ENCODE measurements at regions not wholly inside any gene's neighbourhood (a gene's known extent, or its start where the extent isn't known, plus 50 kb on each side); places are given as distances from the start of the nearest gene placed in this dataset.

DNA sequence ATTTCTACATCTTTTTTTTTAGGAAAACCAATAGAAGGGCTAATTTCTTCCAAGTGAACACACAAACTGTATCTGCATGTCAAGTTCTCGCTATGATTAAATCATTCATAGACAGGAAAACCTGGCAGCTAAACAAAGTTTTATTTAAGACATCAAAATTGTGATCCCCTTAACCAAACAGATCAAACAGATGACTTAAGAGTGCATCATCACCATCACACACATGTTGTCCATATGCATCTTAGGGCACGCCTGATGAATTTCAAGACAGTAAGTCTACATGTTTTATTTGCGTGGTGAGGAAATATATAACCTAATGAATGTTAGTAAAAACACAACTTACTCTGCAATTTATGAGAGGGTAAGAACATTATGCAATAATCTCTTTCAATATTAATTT is 317.0 kb upstream of the ANXA10 start:
- H3K4me1 ChIP-seq (ENCODE audit: control insufficient read depth, low read depth, low read length) = no peaks in the 10 kb centered on the region
- no peak overlapping the region for H3K4me3 ChIP-seq (ENCODE audit: low read length)
- H3K56ac ChIP-seq (ENCODE audit: low read length) = no peak overlapping the region
- H2BK5ac ChIP-seq (ENCODE audit: low read length) = no peak overlapping the region
- no peak overlapping the region for H3K27ac ChIP-seq (ENCODE audit: low read depth, low read length)
- no peak overlapping the region for H3K9ac ChIP-seq (ENCODE audit: low read length)
- no peak for DNase-seq
- H3K79me1 ChIP-seq (ENCODE audit: low read length) = no peaks in the 10 kb centered on the region
- H4K5ac ChIP-seq (ENCODE audit: low read length) = no peak overlapping the region
- H3K27me3 ChIP-seq (ENCODE audit: insufficient read depth, low read length, poor library complexity) = no peaks in the 10 kb centered on the region
- no peak overlapping the region for H2AK5ac ChIP-seq (ENCODE audit: low read length)
- no peaks in the 10 kb centered on the region for H3K79me2 ChIP-seq (ENCODE audit: control insufficient read depth, insufficient read depth, low read length)
- H2BK120ac ChIP-seq (ENCODE audit: low read depth, low read length) = no peak overlapping the region
- no peak overlapping the region for H4K8ac ChIP-seq (ENCODE audit: low read depth, low read length)
- H2BK15ac ChIP-seq (replicated peaks; ENCODE audit: low read depth) = no peak overlapping the region
- H3K4me2 ChIP-seq (ENCODE audit: low read length) = no peak overlapping the region
- no CpG with 5 or more reads among the region's 3 CpGs for WGBS (ENCODE audit: extremely low coverage, insufficient coverage, low lambda C conversion rate)
- no peak overlapping the region for H3K18ac ChIP-seq (ENCODE audit: low read length)
- H3K23ac ChIP-seq (ENCODE audit: low read length) = no peak overlapping the region
- H3K36me3 ChIP-seq (ENCODE audit: control insufficient read depth, insufficient read depth, low read length) = no peaks in the 10 kb centered on the region
- H3K4ac ChIP-seq (ENCODE audit: low read depth, low read length) = no peak overlapping the region

DNA sequence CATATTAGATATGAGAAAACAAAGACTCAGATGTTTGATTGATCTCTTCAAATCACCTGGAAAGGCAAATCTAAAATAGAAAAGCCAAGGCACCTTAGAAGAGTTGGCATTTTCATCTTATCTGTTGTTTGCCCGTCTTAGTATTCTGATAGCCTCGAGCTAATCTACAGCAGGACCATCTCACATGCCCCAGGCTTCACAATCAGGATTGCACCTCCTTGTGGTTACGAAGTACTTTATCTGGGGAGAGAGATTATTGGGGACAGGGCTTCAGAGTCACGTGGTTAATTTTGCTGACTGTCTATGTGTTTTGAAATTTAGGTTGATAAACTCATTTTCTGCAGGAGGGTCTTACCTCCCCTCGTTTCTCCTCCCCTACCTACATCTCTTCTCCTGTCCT is 313.1 kb upstream of the ANXA10 start:
- no peak overlapping the region for H3K18ac ChIP-seq (ENCODE audit: low read length)
- no peaks in the 10 kb centered on the region for H3K79me1 ChIP-seq (ENCODE audit: low read length)
- no peak overlapping the region for H3K4me2 ChIP-seq (ENCODE audit: low read length)
- H3K56ac ChIP-seq (ENCODE audit: low read length) = no peak overlapping the region
- peak; percentile 19 for DNase-seq
- H3K4me1 ChIP-seq (ENCODE audit: control insufficient read depth, low read depth, low read length) = no peaks in the 10 kb centered on the region
- no peaks in the 10 kb centered on the region for H3K79me2 ChIP-seq (ENCODE audit: control insufficient read depth, insufficient read depth, low read length)
- no peaks in the 10 kb centered on the region for H3K27me3 ChIP-seq (ENCODE audit: insufficient read depth, low read length, poor library complexity)
- H4K8ac ChIP-seq (ENCODE audit: low read depth, low read length) = no peak overlapping the region
- H3K4me3 ChIP-seq (ENCODE audit: low read length) = no peak overlapping the region
- no peak overlapping the region for H2AK5ac ChIP-seq (ENCODE audit: low read length)
- no CpG with 5 or more reads among the region's 5 CpGs for WGBS (ENCODE audit: extremely low coverage, insufficient coverage, low lambda C conversion rate)
- no peak overlapping the region for H2BK15ac ChIP-seq (replicated peaks; ENCODE audit: low read depth)
- H3K36me3 ChIP-seq (ENCODE audit: control insufficient read depth, insufficient read depth, low read length) = no peaks in the 10 kb centered on the region
- no peak overlapping the region for H2BK120ac ChIP-seq (ENCODE audit: low read depth, low read length)
- no peak overlapping the region for H3K23ac ChIP-seq (ENCODE audit: low read length)
- no peak overlapping the region for H3K9ac ChIP-seq (ENCODE audit: low read length)
- no peak overlapping the region for H3K27ac ChIP-seq (ENCODE audit: low read depth, low read length)
- H2BK5ac ChIP-seq (ENCODE audit: low read length) = no peak overlapping the region
- H3K4ac ChIP-seq (ENCODE audit: low read depth, low read length) = no peak overlapping the region
- H4K5ac ChIP-seq (ENCODE audit: low read length) = no peak overlapping the region

DNA sequence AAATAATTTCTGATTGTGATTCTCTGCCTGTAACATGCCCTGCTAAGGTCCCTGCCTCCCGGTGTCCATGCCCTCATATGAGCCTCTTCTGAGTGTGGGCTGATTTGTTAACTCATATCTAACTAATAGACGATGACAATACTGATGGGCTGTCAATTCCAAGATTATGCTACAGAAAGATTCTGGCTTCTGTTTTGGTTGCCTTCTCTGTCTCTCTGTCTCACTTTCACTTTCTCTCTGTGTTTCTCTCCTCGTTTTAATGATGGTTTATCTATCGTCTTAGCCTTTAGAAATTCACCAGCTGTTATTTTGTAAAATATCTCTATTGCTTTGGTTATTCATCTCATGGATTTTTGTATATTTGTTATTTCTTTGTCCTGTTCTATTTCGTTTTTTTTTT is 312.5 kb upstream of the ANXA10 start:
- no peak for DNase-seq
- no peak overlapping the region for H2AK5ac ChIP-seq (ENCODE audit: low read length)
- H2BK15ac ChIP-seq (replicated peaks; ENCODE audit: low read depth) = no peak overlapping the region
- H3K4me2 ChIP-seq (ENCODE audit: low read length) = no peak overlapping the region
- no peak overlapping the region for H2BK5ac ChIP-seq (ENCODE audit: low read length)
- no peaks in the 10 kb centered on the region for H3K27me3 ChIP-seq (ENCODE audit: insufficient read depth, low read length, poor library complexity)
- WGBS (ENCODE audit: extremely low coverage, insufficient coverage, low lambda C conversion rate) = no CpG with 5 or more reads among the region's 5 CpGs
- no peak overlapping the region for H3K56ac ChIP-seq (ENCODE audit: low read length)
- H2BK120ac ChIP-seq (ENCODE audit: low read depth, low read length) = no peak overlapping the region
- H3K4me3 ChIP-seq (ENCODE audit: low read length) = no peak overlapping the region
- no peaks in the 10 kb centered on the region for H3K79me1 ChIP-seq (ENCODE audit: low read length)
- H3K4ac ChIP-seq (ENCODE audit: low read depth, low read length) = no peak overlapping the region
- no peak overlapping the region for H4K8ac ChIP-seq (ENCODE audit: low read depth, low read length)
- no peak overlapping the region for H3K9ac ChIP-seq (ENCODE audit: low read length)
- no peaks in the 10 kb centered on the region for H3K4me1 ChIP-seq (ENCODE audit: control insufficient read depth, low read depth, low read length)
- no peak overlapping the region for H3K23ac ChIP-seq (ENCODE audit: low read length)
- H3K79me2 ChIP-seq (ENCODE audit: control insufficient read depth, insufficient read depth, low read length) = no peaks in the 10 kb centered on the region
- no peak overlapping the region for H3K27ac ChIP-seq (ENCODE audit: low read depth, low read length)
- no peaks in the 10 kb centered on the region for H3K36me3 ChIP-seq (ENCODE audit: control insufficient read depth, insufficient read depth, low read length)
- H4K5ac ChIP-seq (ENCODE audit: low read length) = no peak overlapping the region
- no peak overlapping the region for H3K18ac ChIP-seq (ENCODE audit: low read length)

DNA sequence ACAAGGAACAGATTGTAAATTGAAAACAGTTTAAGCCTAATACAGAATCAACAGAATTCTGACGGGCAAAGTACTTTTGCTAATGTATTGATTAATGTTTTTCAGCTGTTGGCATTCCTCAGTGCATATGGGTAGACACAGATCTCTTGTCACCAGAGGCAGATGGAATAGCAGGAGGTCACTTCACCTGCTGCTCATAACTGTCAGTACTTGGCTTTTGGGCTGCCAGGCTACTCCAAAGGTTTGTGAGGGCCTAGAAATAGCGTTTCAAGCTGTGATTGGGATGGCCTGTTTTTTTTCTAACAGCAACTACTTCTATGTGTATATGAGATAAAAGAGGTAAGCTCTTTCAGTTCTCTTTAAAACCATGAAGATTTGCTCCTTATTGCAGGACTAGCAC is 307.5 kb upstream of the ANXA10 start:
- Histone ChIP-seq H3K4me1 (ENCODE audit: control insufficient read depth, low read depth, low read length) (no peaks in the 10 kb centered on the region), H3K79me1 (ENCODE audit: low read length) (no peaks in the 10 kb centered on the region), H3K4me2 (ENCODE audit: low read length) (no peak overlapping the region), H3K9ac (ENCODE audit: low read length) (no peak overlapping the region), H3K27ac (ENCODE audit: low read depth, low read length) (no peak overlapping the region), H3K79me2 (ENCODE audit: control insufficient read depth, insufficient read depth, low read length) (no peaks in the 10 kb centered on the region), H2BK5ac (ENCODE audit: low read length) (no peak overlapping the region), H2BK15ac (replicated peaks; ENCODE audit: low read depth) (no peak overlapping the region), H3K56ac (ENCODE audit: low read length) (no peak overlapping the region), H3K4ac (ENCODE audit: low read depth, low read length) (no peak overlapping the region), H4K8ac (ENCODE audit: low read depth, low read length) (no peak overlapping the region), H3K36me3 (ENCODE audit: control insufficient read depth, insufficient read depth, low read length) (no peaks in the 10 kb centered on the region), H3K23ac (ENCODE audit: low read length) (no peak overlapping the region), H3K27me3 (ENCODE audit: insufficient read depth, low read length, poor library complexity) (no peaks in the 10 kb centered on the region), H2BK120ac (ENCODE audit: low read depth, low read length) (no peak overlapping the region), H2AK5ac (ENCODE audit: low read length) (no peak overlapping the region), H3K4me3 (ENCODE audit: low read length) (no peak overlapping the region), H4K5ac (ENCODE audit: low read length) (no peak overlapping the region), H3K18ac (ENCODE audit: low read length) (no peak overlapping the region)
- no peak for DNase-seq
- no CpG with 5 or more reads among the region's 2 CpGs for WGBS (ENCODE audit: extremely low coverage, insufficient coverage, low lambda C conversion rate)

DNA sequence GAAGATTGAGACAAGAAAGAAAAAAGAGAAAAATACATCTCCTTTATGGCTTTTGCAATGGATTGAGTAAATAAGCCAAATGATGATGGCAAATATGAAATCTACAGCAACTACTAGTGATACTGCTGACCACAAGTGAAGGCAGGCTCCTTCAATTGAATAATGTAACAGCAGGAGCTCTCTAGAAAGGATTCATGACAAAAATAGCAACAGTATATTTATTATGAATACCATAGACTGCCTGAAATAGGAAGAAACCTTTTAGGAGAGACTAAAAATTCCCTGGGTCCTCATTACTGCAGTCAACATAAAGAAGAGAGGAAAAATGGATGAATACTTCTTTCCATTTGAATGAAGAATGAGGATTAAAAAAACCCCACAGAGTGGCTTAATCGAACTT is 306.8 kb upstream of the ANXA10 start:
- WGBS (ENCODE audit: extremely low coverage, insufficient coverage, low lambda C conversion rate) = no CpG with 5 or more reads among the region's 1 CpG
- Histone ChIP-seq H3K4ac (ENCODE audit: low read depth, low read length) (no peak overlapping the region), H3K27ac (ENCODE audit: low read depth, low read length) (no peak overlapping the region)

DNA sequence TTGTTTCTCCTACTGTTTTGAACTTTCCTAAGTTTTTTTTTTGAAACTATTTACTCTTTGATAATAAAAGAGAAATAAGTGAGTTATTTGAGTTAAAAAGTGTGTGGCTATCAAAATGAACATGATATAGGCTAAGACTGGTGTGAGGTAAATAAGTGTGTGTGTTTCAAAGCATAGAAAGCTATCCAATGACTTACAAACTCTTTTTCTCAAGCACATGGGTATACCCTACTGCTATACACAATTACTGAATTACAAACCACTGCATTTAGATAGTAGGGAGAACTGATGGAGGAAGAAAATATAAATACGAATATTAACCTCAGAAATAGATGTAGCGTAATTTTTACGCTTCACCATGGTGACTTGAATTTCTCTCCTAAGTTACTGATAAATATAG is 305.8 kb upstream of the ANXA10 start:
- Histone ChIP-seq H2AK5ac (ENCODE audit: low read length) (no peak overlapping the region), H3K79me1 (ENCODE audit: low read length) (no peaks in the 10 kb centered on the region), H4K5ac (ENCODE audit: low read length) (no peak overlapping the region), H3K4ac (ENCODE audit: low read depth, low read length) (no peak overlapping the region), H2BK5ac (ENCODE audit: low read length) (no peak overlapping the region), H3K23ac (ENCODE audit: low read length) (no peak overlapping the region), H2BK120ac (ENCODE audit: low read depth, low read length) (no peak overlapping the region), H3K27me3 (ENCODE audit: insufficient read depth, low read length, poor library complexity) (no peaks in the 10 kb centered on the region), H3K56ac (ENCODE audit: low read length) (no peak overlapping the region), H3K9ac (ENCODE audit: low read length) (no peak overlapping the region), H3K4me1 (ENCODE audit: control insufficient read depth, low read depth, low read length) (no peaks in the 10 kb centered on the region), H3K79me2 (ENCODE audit: control insufficient read depth, insufficient read depth, low read length) (no peaks in the 10 kb centered on the region), H3K27ac (ENCODE audit: low read depth, low read length) (no peak overlapping the region), H3K4me2 (ENCODE audit: low read length) (no peak overlapping the region), H2BK15ac (replicated peaks; ENCODE audit: low read depth) (no peak overlapping the region), H4K8ac (ENCODE audit: low read depth, low read length) (no peak overlapping the region), H3K36me3 (ENCODE audit: control insufficient read depth, insufficient read depth, low read length) (no peaks in the 10 kb centered on the region), H3K4me3 (ENCODE audit: low read length) (no peak overlapping the region), H3K18ac (ENCODE audit: low read length) (no peak overlapping the region)
- no CpG with 5 or more reads among the region's 3 CpGs for WGBS (ENCODE audit: extremely low coverage, insufficient coverage, low lambda C conversion rate)
- no peak for DNase-seq

More for the DNA sequence above, 306.8 kb upstream of the ANXA10 start:
- Histone ChIP-seq H3K9ac (ENCODE audit: low read length) (no peak overlapping the region), H2BK15ac (replicated peaks; ENCODE audit: low read depth) (no peak overlapping the region), H3K4me2 (ENCODE audit: low read length) (no peak overlapping the region), H4K8ac (ENCODE audit: low read depth, low read length) (no peak overlapping the region), H3K4me3 (ENCODE audit: low read length) (no peak overlapping the region), H3K79me1 (ENCODE audit: low read length) (no peaks in the 10 kb centered on the region), H3K79me2 (ENCODE audit: control insufficient read depth, insufficient read depth, low read length) (no peaks in the 10 kb centered on the region), H2AK5ac (ENCODE audit: low read length) (no peak overlapping the region), H3K18ac (ENCODE audit: low read length) (no peak overlapping the region), H2BK120ac (ENCODE audit: low read depth, low read length) (no peak overlapping the region), H3K56ac (ENCODE audit: low read length) (no peak overlapping the region), H2BK5ac (ENCODE audit: low read length) (no peak overlapping the region), H4K5ac (ENCODE audit: low read length) (no peak overlapping the region), H3K4me1 (ENCODE audit: control insufficient read depth, low read depth, low read length) (no peaks in the 10 kb centered on the region), H3K36me3 (ENCODE audit: control insufficient read depth, insufficient read depth, low read length) (no peaks in the 10 kb centered on the region), H3K23ac (ENCODE audit: low read length) (no peak overlapping the region), H3K27me3 (ENCODE audit: insufficient read depth, low read length, poor library complexity) (no peaks in the 10 kb centered on the region)
- no peak for DNase-seq
